ENCODE measurements at regions not wholly inside any gene's neighbourhood (a gene's known extent, or its start where the extent isn't known, plus 50 kb on each side); places are given as distances from the start of the nearest gene placed in this dataset.
"Not testable (repeated sequence)": the region's sequence is repeated elsewhere in the genome, so short reads cannot be mapped to it uniquely, and the experiment has no call there.

DNA sequence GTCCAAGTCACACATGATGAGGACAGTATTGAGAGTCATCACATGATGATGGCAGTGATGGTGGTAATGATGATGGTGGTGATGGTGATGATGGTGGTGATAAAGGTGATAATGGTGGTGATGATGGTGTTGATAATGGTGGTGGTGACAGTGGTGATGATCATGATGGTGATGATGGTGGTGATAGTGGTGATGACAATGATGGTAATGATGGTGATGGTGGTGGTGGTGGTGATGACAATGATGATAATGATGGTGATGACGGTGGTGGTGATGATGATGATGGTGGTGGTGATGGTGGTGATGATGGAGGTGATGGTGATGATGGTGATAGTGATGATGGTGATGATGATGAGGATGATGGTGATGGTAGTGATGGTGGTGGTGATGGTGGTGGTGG is 190.2 kb upstream of the ZNF469 start:
- H3K9me3 ChIP-seq: no peaks in the 10 kb centered on the region
- ATAC-seq (no peak), DNase-seq (no peak)
- in situ Hi-C loops (cut with MboI; ENCODE audit: low sequenced_read_pairs in 4 of 4): loop anchor here in 2 of 4 donors (25.0 kb wide), 1 partner anchor 220 kb away; no protein-coding TSS in a partner anchor
- no peak overlapping the region for H3K27ac ChIP-seq
- peaks cover 0 to 3% (median 0%) of the 10 kb centered on the region in 3 donors for H3K27me3 ChIP-seq
- no peaks in the 10 kb centered on the region for H3K36me3 ChIP-seq
- no peak overlapping the region for H3K4me3 ChIP-seq
- H3K4me1 ChIP-seq: peaks cover 7 to 11% of the 10 kb centered on the region in 2 donors
- TF ChIP-seq, protein P1, sequence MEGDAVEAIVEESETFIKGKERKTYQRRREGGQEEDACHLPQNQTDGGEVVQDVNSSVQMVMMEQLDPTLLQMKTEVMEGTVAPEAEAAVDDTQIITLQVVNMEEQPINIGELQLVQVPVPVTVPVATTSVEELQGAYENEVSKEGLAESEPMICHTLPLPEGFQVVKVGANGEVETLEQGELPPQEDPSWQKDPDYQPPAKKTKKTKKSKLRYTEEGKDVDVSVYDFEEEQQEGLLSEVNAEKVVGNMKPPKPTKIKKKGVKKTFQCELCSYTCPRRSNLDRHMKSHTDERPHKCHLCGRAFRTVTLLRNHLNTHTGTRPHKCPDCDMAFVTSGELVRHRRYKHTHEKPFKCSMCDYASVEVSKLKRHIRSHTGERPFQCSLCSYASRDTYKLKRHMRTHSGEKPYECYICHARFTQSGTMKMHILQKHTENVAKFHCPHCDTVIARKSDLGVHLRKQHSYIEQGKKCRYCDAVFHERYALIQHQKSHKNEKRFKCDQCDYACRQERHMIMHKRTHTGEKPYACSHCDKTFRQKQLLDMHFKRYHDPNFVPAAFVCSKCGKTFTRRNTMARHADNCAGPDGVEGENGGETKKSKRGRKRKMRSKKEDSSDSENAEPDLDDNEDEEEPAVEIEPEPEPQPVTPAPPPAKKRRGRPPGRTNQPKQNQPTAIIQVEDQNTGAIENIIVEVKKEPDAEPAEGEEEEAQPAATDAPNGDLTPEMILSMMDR (IDR thresholded peaks at IDR 0.05 in 4 of 5, conservative IDR thresholded peaks at IDR 0.05 in 1 of 5): no peak
- TF ChIP-seq POLR2A (IDR thresholded peaks at IDR 0.05): no peak
- intact Hi-C loops (cut with DNase I; ENCODE audit: low total_unique reads): no loop called here

- peak; percentile 45 to 61 for DNase-seq
- in situ Hi-C loops (cut with MboI; ENCODE audit: low sequenced_read_pairs in 4 of 4) (loop anchor here in 2 of 4 donors (25.0 kb wide), 1 partner anchor 218 kb away; no protein-coding TSS in a partner anchor), intact Hi-C loops (cut with DNase I; ENCODE audit: low total_unique reads) (loop anchor here (1.0 to 2.0 kb wide), 2 partner anchors 73 to 243 kb away; no protein-coding TSS in a partner anchor)
- not testable (repeated sequence) for H3K27me3 ChIP-seq, H3K36me3 ChIP-seq, H3K9me3 ChIP-seq
- H3K4me3 ChIP-seq: peak overlapping the region; percentile 25 to 35 (median 34)
- H3K27ac ChIP-seq: peak overlapping the region; percentile 73 to 79 (median 76)
- TF ChIP-seq, protein P1 (IDR thresholded peaks at IDR 0.05 in 4 of 5, conservative IDR thresholded peaks at IDR 0.05 in 1 of 5): peak; percentile 50 to 77 (median 72)
- ATAC-seq: peak; percentile 85 to 88
- H3K4me1 ChIP-seq: peaks cover 7 to 11% of the 10 kb centered on the region in 2 donors
These were observed 188.9 kb upstream of the ZNF469 start for GRCh38 chr16:88193706-88194396.

- no peaks in the 10 kb centered on the region for H3K9me3 ChIP-seq
- H3K4me3 ChIP-seq: peak overlapping the region; percentile 25 to 35 (median 34)
- H3K4me1 ChIP-seq: peaks cover 7 to 11% of the 10 kb centered on the region in 2 donors
- peak overlapping the region; percentile 73 to 79 (median 76) for H3K27ac ChIP-seq
- no peak for TF ChIP-seq POLR2A (IDR thresholded peaks at IDR 0.05)
- TF ChIP-seq, protein P1 (IDR thresholded peaks at IDR 0.05 in 4 of 5, conservative IDR thresholded peaks at IDR 0.05 in 1 of 5): peak in 3 of 5 experiments; percentile 2 to 35 (median 25)
- no peaks in the 10 kb centered on the region for H3K36me3 ChIP-seq
- H3K27me3 ChIP-seq: no peaks in the 10 kb centered on the region
- intact Hi-C loops (cut with DNase I; ENCODE audit: low total_unique reads): loop anchor here (1.0 to 2.0 kb wide), 3 partner anchors 72 to 243 kb away; no protein-coding TSS in a partner anchor
- in situ Hi-C loops (cut with MboI; ENCODE audit: low sequenced_read_pairs in 4 of 4): loop anchor here in 2 of 4 donors (25.0 kb wide), 1 partner anchor 218 kb away; no protein-coding TSS in a partner anchor
- ATAC-seq (peak; percentile 83 to 92), DNase-seq (peak; percentile 60 to 72)
These were observed 188.1 kb upstream of the ZNF469 start for GRCh38 chr16:88194397-88195268.

DNA sequence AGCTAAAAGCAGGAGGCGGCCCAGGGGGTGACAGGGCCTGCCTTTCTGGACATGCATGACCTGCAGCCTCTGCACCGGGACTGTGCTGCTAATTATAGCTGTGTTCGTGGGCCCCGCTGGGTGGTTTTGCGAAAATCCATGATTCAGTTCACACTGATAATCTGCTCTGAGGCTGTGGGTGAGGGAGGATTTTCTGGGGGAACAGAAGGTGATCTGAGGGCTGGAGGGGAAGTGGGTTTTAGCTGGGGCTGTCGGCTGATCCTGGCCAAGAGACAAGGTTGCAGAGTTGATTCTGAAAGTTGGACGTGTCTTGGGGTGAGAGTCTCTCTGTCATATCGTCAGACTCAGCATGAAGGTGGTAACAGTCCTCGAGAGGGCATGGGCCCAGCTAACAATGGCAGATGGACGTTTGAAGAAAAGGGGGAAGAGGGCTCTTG is 187.5 kb upstream of the ZNF469 start:
- TF ChIP-seq POLR2A (IDR thresholded peaks at IDR 0.05): no peak
- TF ChIP-seq, protein P1 (IDR thresholded peaks at IDR 0.05 in 4 of 5, conservative IDR thresholded peaks at IDR 0.05 in 1 of 5): no peak
- DNase-seq: no peak
- intact Hi-C loops (cut with DNase I; ENCODE audit: low total_unique reads) (loop anchor here (1.0 to 2.0 kb wide), 2 partner anchors 72 to 188 kb away; no protein-coding TSS in a partner anchor), in situ Hi-C loops (cut with MboI; ENCODE audit: low sequenced_read_pairs in 4 of 4) (loop anchor here in 2 of 4 donors (25.0 kb wide), 1 partner anchor 217 kb away; no protein-coding TSS in a partner anchor)
- H3K27ac ChIP-seq: no peak overlapping the region
- H3K27me3 ChIP-seq: no peaks in the 10 kb centered on the region
- H3K9me3 ChIP-seq: no peaks in the 10 kb centered on the region
- ATAC-seq: no peak
- no peak overlapping the region for H3K4me3 ChIP-seq
- no peaks in the 10 kb centered on the region for H3K36me3 ChIP-seq
- peaks cover 7 to 11% of the 10 kb centered on the region in 2 donors for H3K4me1 ChIP-seq

Data from gastrocnemius medialis (tissue), 4 donors.